HG03432 (cell line): ENCODE measurements at regions not wholly inside any gene's neighbourhood (a gene's known extent, or its start where the extent isn't known, plus 50 kb on each side); places are given as distances from the start of the nearest gene placed in this dataset.

Experiments
- ATAC-seq: cut with Tn5 transposase; IDR thresholded peaks from one replicate; pipeline ENCODE4 v1.9.1; 2021; ENCODE audit warnings: mild to moderate bottlenecking, moderate library complexity; ENCODE audit not compliant: unreplicated experiment

DNA sequence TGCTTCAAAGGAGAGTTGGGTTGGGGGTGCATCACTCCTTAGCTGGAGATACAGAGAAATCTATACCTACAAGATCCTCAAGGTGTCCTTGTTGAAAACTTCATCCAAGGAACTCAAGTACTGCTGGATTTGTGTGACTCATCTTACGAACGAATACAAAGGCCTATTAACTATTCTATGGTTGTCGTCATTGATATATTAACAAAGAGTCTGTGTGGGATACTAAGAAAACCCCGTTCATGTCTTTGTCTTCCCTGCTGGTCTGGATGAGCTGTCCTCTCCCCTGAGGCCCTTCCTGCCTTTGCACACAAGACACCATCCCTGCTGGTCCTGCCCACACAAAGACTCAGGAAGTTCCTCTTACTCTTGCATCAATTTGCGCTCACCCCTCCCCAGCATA lies 54.9 kb upstream of the IRF2 start:
- ATAC-seq = no peak

DNA sequence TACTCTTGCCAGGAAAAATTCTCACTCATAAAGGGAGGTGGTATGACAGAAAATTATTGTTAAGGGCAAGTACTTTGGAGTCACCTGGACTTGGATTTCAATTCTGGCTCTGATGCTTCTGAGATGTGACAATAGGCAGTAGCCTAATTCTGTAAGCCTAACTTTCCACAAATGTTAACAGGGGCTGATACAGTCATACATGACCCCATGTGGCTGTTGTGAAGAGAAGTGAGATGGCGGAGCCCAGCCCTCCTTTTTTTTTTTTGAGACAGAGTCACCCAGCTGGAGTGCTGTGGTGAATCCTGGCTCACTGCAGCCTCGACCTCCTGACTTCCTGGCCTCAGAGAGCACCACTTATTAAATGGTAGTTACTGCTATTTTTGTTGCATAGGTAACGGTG lies 54.4 kb upstream of the IRF2 start:
- no peak for ATAC-seq

- ATAC-seq = no peak
These were observed 53.7 kb upstream of the IRF2 start for GRCh38 chr4:184528051-184528450.

DNA sequence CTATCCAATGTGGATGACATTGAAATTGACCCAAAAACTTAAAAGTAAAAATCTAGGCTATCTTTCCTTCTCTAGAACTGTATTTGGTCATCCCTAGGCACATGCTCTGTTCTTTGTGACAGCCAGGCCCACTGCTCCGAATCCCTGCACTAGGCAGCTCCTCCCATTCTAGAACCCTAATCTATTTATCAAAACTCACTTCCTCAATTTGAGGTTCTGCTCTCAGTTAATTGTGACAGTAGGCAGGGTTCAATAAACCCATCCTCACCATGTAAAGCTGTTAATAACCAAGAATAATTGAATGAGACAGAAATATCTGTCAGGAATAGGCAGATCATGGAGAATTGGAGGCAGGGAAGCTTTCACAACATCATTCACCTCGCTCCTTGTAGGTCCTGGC lies 51.9 kb upstream of the IRF2 start:
- ATAC-seq = no peak
